ENCODE measurements at regions not wholly inside any gene's neighbourhood (a gene's known extent, or its start where the extent isn't known, plus 50 kb on each side); places are given as distances from the start of the nearest gene placed in this dataset.
"Not testable (repeated sequence)": the region's sequence is repeated elsewhere in the genome, so short reads cannot be mapped to it uniquely, and the experiment has no call there.

GRCh38 chr18:70754486-70754885 lies 465.6 kb downstream of the SOCS6 start:
- DNase-seq, result no peak

DNA sequence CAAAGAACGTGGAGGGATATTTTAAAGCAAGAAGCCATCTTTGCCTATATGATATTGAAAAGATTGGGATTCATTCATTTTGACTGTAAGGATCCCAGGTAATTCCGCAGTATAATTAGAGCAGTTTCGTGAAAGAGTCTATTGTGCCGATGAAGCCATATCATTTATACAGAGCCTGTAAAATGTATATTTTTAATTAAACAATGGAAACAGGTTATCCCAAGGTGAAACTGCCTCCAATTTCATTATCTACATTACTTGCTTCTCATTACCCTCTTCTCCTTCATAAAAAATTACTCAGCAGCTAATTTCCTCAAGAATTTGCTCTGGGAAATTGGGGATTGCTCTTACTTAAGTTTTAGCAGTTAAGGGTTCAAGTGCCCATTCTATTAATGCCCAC lies 444.1 kb downstream of the SOCS6 start:
- DNase-seq, result no peak

- DNase-seq, result no peak
These were observed 443.3 kb downstream of the SOCS6 start for GRCh38 chr18:70732188-70732587.

- no peak for DNase-seq
These were observed 431.8 kb downstream of the SOCS6 start for GRCh38 chr18:70720607-70721006.

- no peak for DNase-seq
These were observed 420.9 kb downstream of the SOCS6 start for GRCh38 chr18:70709720-70710119.

GRCh38 chr18:70709144-70709543 lies 420.3 kb downstream of the SOCS6 start:
- DNase-seq, result no peak

DNA sequence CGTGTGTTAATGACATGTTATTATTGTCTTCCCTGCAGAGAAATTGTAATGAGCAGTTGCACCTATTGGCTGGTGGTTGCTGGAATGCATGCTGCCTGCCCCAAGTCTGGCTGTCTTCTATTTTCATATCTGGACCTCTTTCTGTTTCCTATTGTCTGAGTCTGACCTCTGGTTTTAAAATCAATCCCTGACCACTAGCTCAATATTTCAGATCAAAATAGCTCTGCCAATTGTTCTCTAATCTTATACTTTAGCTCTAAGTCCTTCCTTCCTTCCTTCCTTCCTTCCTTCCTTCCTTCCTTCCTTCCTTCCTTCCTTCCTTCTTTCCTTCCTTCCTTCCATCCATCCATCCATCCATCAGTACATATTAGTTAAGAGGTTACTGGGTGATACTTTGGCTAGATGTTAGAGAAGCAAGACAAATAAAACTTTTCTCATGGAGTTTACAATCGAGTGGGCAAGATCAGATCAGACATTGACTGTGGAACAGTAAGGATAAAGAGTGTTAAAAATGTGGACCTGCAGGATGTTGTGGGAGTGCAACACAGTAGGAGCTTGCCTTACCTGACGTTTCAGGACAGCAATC lies 417.1 kb downstream of the SOCS6 start:
- DNase-seq, result no peak

DNA sequence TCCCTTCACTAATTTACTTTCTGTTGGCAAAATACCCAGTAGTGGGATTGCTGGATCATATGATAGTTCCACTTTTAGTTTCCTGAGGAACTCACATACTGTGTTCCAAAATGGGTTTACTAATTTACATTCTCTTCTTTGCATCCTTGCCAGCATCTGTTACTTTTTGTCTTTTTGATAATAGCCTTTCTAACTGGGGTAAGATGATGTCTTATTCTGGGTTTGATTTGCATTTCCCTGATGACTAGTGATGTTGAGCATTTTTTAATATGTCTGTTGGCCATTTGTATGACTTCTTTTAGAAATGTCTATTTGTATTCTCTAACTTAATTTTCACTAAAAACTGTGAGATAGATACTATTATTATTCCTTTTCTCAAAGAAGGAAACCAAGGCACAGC lies 411.7 kb downstream of the SOCS6 start:
- DNase-seq, result no peak

- no peak for DNase-seq
These were observed 409.7 kb downstream of the SOCS6 start for GRCh38 chr18:70698574-70698973.

DNA sequence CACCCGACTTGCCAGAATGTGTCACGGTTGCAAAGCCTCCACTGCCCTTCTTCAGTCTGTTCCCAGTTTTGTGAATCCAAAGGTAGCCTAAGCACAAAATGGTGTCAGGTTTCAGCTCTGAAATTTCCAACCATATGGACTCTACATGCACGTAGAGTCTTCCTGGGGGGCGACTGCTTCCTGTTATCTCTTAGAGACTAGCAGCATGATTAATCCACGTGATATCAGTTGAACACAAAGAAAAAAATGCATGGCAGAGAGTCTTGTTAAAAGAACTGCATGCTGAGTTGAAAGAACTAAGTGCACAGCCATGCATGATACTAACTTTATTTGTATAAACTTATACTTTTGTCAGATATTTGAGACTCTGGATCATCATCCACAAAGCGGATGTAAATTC lies 404.4 kb downstream of the SOCS6 start:
- DNase-seq, result no peak

GRCh38 chr18:70689765-70690164 lies 400.9 kb downstream of the SOCS6 start:
- not testable (repeated sequence) for DNase-seq

GRCh38 chr18:70688286-70688685 lies 399.4 kb downstream of the SOCS6 start:
- no peak for DNase-seq

DNA sequence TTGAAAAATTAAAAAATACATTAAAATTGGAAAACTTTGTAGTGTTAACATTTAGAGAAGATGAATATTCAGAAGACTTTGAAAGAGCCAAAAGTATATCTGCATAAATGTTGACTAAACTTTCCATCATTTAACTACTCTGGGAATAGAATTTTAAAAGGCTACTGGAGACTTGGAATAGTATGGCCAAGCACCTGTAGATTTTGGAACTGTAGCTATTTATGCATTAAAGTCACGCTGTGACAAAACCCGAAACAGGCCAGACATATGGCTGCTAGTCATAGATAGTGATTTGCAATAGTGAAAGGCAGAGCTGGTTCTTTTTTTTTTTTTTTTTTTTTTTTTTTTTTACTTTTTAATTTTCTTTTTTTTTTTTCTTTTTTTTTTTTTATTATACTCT lies 396.0 kb downstream of the SOCS6 start:
- no peak for DNase-seq

DNA sequence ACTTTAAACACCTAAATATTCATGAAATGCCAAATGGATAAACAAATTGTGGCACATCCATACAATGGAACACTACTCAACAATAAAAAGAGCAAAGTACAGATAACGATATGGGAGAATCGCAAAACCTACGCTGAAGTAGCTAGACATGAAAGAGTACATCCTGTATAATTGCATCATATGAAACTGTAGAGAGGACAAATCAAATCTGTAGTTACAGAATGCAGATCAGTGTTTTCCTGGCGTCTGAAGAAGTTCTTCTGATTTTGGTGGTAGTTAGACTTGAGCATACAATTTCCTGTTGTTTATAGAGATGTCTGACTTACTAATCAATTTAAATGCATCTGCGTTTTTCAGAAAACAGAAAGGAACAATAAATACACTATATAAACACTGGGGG lies 394.4 kb downstream of the SOCS6 start:
- no peak for DNase-seq

- DNase-seq, result no peak
These were observed 386.1 kb downstream of the SOCS6 start for GRCh38 chr18:70674896-70675295.

DNA sequence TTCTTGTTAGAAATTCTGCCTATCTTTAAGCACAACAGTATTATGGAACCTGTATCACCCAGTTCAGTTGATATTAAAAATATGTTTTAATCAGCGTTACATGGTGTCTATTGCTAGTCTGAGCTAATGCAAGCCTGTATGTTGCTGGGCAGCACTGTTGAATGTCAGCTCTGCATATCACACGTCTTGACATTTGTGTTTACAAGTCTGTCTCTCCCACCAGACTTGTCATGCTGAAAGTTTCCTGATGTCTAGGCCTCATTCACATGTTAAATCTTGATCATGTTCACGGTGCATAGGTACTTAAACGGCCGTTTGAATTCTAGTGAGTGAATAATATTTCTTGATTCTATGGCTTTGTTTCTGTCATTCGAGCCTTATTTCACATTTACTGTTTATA lies 385.0 kb downstream of the SOCS6 start:
- no peak for DNase-seq

GRCh38 chr18:70672581-70672980 lies 383.7 kb downstream of the SOCS6 start:
- DNase-seq, result no peak

- DNase-seq, result peak in 1 of 14 donors; percentile 79
These were observed 383.2 kb downstream of the SOCS6 start for GRCh38 chr18:70671889-70672565.

DNA sequence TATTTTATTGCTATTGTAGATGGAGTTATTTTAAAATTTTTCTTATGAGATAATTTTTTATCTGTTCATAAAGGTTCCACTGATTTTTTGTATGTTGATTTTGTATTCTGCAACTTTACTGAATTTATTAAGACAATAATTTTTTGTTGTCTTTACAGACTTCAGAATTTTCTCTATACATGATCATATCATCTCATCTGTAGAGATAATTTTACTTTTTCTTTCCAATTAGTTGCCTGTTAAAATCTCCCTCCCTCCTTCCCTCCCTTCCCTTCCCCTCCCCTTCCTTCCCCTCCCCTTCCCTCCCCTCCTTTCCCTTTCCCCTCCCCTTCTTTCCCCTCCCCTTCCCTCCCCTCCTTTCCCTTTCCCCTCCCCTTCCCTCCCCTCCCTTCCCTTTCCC lies 378.1 kb downstream of the SOCS6 start:
- DNase-seq, result no peak

GRCh38 chr18:70663141-70663540 lies 374.3 kb downstream of the SOCS6 start:
- DNase-seq, result no peak

DNA sequence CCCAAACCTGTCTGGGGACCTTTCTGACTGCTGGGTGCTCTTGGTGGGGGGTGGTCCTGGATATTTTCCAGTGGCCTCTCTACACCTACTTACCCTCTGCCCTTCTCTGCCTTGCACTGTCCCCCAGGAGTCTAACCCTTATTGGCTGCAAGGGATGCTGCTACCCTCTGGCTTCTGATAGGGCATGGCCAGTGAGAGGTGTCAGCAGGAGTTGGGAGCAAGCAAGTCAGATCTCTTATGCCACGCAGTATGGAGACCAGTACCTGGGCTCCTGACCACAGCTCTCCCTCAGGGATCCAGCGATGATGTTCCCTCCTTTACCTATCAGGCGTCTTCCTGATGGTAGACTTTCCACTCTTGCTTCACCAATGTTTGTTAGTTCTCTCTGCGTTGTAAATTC lies 373.7 kb downstream of the SOCS6 start:
- DNase-seq, result no peak

GRCh38 chr18:70659036-70659925 lies 370.4 kb downstream of the SOCS6 start:
- no peak for DNase-seq

DNA sequence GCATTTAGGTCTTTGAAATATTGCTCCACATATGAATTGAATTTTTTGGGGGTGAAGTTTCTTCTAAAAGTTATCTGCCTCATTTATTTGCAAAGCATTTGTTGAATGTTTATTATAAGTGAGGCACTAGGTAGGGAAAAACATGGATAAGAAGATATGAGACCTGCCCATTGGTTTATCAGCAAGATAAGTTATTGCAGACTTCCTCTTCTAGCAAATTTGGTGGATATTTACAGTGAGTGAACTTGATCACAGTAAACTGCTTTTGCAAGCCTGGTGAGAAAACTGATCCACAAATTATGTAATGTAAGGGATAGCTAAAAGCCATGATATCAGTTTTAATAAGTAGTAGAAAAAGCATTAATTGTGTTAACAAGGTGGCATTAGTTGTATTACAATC lies 364.8 kb downstream of the SOCS6 start:
- no peak for DNase-seq

DNA sequence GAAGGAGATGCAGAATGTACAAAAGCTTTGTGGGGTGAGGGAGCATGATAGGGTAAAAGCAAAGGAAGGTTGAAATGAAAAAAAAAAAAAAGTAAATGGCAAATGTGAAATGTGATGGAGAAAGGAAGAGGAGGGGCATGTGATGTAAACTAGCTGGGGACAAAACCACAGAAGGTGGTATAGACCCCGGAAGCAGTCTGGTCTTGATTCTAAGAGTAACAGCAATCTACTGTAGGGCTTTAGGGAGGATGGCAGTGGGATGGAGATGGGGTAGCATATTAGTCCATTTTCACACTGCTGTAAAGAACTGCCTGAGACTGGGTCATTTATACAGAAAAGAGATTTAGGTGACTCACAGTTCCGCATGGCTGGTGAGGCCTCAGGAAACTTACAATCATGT lies 362.0 kb downstream of the SOCS6 start:
- no peak for DNase-seq
